ENCODE measurements at regions not wholly inside any gene's neighbourhood (a gene's known extent, or its start where the extent isn't known, plus 50 kb on each side); places are given as distances from the start of the nearest gene placed in this dataset.

DNA sequence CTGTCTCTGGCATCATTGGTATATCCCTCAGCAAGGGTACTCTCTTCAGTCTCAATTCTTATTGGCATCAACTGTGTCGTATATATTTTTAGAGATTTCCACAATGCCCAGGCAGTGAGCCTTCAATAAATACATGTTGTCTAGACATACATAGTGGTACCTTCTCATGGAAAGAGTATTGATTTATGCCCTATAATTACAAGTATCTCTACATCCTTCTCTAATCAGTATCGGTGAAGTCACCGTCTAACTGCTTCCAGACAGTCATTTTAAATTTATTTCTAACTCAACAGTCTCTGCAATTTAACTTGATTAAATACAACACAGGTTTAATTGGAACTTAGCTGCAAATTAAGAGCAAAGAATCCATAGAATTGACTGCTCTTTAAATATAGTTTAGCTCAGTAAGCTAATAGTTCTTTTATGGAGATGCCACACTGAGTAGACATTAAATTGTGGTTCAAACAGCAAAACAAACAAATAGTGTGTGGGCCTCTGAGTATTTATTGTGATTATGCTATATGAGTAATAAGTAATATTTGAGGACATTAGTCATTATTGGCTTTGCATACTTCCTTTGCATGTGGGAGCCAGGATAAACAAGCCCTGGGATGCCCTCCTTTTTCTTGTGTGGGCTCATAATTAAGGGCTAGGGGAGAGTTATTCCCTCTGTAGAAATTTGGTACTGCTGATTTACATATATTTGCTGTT lies 126.9 kb upstream of the DUSP10 start:
- TF ChIP-seq EZH2 (optimal IDR thresholded peaks at IDR 0.05; ENCODE audit: low read depth, low read length): no peak
- no peak for TF ChIP-seq EZH2phosphoT487 (IDR thresholded peaks at IDR 0.05; ENCODE audit: low read length)
- TF ChIP-seq CTCF (IDR thresholded peaks at IDR 0.05; ENCODE audit: low read length): no peak
- Histone ChIP-seq H3K9me3 (replicated peaks; ENCODE audit: insufficient read depth, low read length) (no peaks in the 10 kb centered on the region), H3K27me3 (replicated peaks; ENCODE audit: insufficient read depth, low read length) (no peaks in the 10 kb centered on the region), H3K9me2 (replicated peaks; ENCODE audit: insufficient read depth, low read length) (no peaks in the 10 kb centered on the region), H2AFZ (ENCODE audit: low read length) (no peak overlapping the region), H3K4me2 (ENCODE audit: low read depth, low read length) (no peak overlapping the region), H3K9ac (ENCODE audit: low read length) (no peak overlapping the region), H3K79me2 (ENCODE audit: low read length) (no peaks in the 10 kb centered on the region), H3K4me3 (ENCODE audit: low read length) (no peak overlapping the region), H4K20me1 (ENCODE audit: insufficient read depth, low read length) (no peaks in the 10 kb centered on the region), H3K4me1 (ENCODE audit: low read length) (peaks cover 14% of the 10 kb centered on the region), H3K36me3 (replicated peaks; ENCODE audit: insufficient read depth, low read length) (no peaks in the 10 kb centered on the region), H3F3A (ENCODE audit: insufficient read depth, low read length) (no peaks in the 10 kb centered on the region), H3K27ac (ENCODE audit: low read length) (no peak overlapping the region)
- no peak for DNase-seq

GRCh38 chr1:221867003-221867402 lies 125.1 kb upstream of the DUSP10 start:
- Histone ChIP-seq H3K9me3 (replicated peaks; ENCODE audit: insufficient read depth, low read length) (no peaks in the 10 kb centered on the region), H3K9me2 (replicated peaks; ENCODE audit: insufficient read depth, low read length) (no peaks in the 10 kb centered on the region), H2AFZ (ENCODE audit: low read length) (no peak overlapping the region), H3K36me3 (replicated peaks; ENCODE audit: insufficient read depth, low read length) (no peaks in the 10 kb centered on the region), H3K27me3 (replicated peaks; ENCODE audit: insufficient read depth, low read length) (no peaks in the 10 kb centered on the region), H3K9ac (ENCODE audit: low read length) (no peak overlapping the region), H3K4me3 (ENCODE audit: low read length) (no peak overlapping the region), H4K20me1 (ENCODE audit: insufficient read depth, low read length) (no peaks in the 10 kb centered on the region), H3F3A (ENCODE audit: insufficient read depth, low read length) (no peaks in the 10 kb centered on the region), H3K79me2 (ENCODE audit: low read length) (no peaks in the 10 kb centered on the region), H3K4me1 (ENCODE audit: low read length) (peaks cover 27% of the 10 kb centered on the region), H3K27ac (ENCODE audit: low read length) (no peak overlapping the region), H3K4me2 (ENCODE audit: low read depth, low read length) (no peak overlapping the region)
- DNase-seq: no peak
- no peak for TF ChIP-seq CTCF (IDR thresholded peaks at IDR 0.05; ENCODE audit: low read length)
- no peak for TF ChIP-seq EZH2 (optimal IDR thresholded peaks at IDR 0.05; ENCODE audit: low read depth, low read length)
- TF ChIP-seq EZH2phosphoT487 (IDR thresholded peaks at IDR 0.05; ENCODE audit: low read length): no peak

GRCh38 chr1:221865808-221866207 lies 123.9 kb upstream of the DUSP10 start:
- H3F3A ChIP-seq (ENCODE audit: insufficient read depth, low read length): no peaks in the 10 kb centered on the region
- no peak overlapping the region for H2AFZ ChIP-seq (ENCODE audit: low read length)
- TF ChIP-seq CTCF (IDR thresholded peaks at IDR 0.05; ENCODE audit: low read length) (no peak), EZH2 (optimal IDR thresholded peaks at IDR 0.05; ENCODE audit: low read depth, low read length) (no peak), EZH2phosphoT487 (IDR thresholded peaks at IDR 0.05; ENCODE audit: low read length) (no peak)
- H3K4me2 ChIP-seq (ENCODE audit: low read depth, low read length): no peak overlapping the region
- no peaks in the 10 kb centered on the region for H4K20me1 ChIP-seq (ENCODE audit: insufficient read depth, low read length)
- H3K9me3 ChIP-seq (replicated peaks; ENCODE audit: insufficient read depth, low read length): no peaks in the 10 kb centered on the region
- H3K27me3 ChIP-seq (replicated peaks; ENCODE audit: insufficient read depth, low read length): no peaks in the 10 kb centered on the region
- H3K9ac ChIP-seq (ENCODE audit: low read length): no peak overlapping the region
- no peak overlapping the region for H3K4me3 ChIP-seq (ENCODE audit: low read length)
- no peaks in the 10 kb centered on the region for H3K79me2 ChIP-seq (ENCODE audit: low read length)
- DNase-seq: no peak
- no peak overlapping the region for H3K27ac ChIP-seq (ENCODE audit: low read length)
- H3K36me3 ChIP-seq (replicated peaks; ENCODE audit: insufficient read depth, low read length): no peaks in the 10 kb centered on the region
- H3K9me2 ChIP-seq (replicated peaks; ENCODE audit: insufficient read depth, low read length): no peaks in the 10 kb centered on the region
- peaks cover 25% of the 10 kb centered on the region for H3K4me1 ChIP-seq (ENCODE audit: low read length)
